ENCODE measurements at regions not wholly inside any gene's neighbourhood (a gene's known extent, or its start where the extent isn't known, plus 50 kb on each side); places are given as distances from the start of the nearest gene placed in this dataset.

- H3K27ac Mint-ChIP-seq: no peak overlapping the region
- no peaks in the 10 kb centered on the region for H3K4me1 Mint-ChIP-seq
- H3K4me3 Mint-ChIP-seq: no peak overlapping the region
- ATAC-seq (ENCODE audit: low read depth in 2 of 2) (no peak), DNase-seq (no peak)
- no peaks in the 10 kb centered on the region for H3K9me3 Mint-ChIP-seq
- H3K27me3 Mint-ChIP-seq: peaks cover 0 to 6% (median 4%) of the 10 kb centered on the region in 3 donors
- H3K36me3 Mint-ChIP-seq: no peaks in the 10 kb centered on the region
These were observed 150.8 kb upstream of the ERG start for GRCh38 chr21:38649120-38649519.

- no peaks in the 10 kb centered on the region for H3K9me3 Mint-ChIP-seq
- H3K27me3 Mint-ChIP-seq: peaks cover 8 to 11% (median 10%) of the 10 kb centered on the region in 3 donors
- no peak overlapping the region for H3K4me3 Mint-ChIP-seq
- ATAC-seq (ENCODE audit: low read depth in 2 of 2): no peak
- DNase-seq: no peak
- H3K27ac Mint-ChIP-seq: peak overlapping the region in 1 of 6 donors; percentile 4
- no peaks in the 10 kb centered on the region for H3K4me1 Mint-ChIP-seq
- H3K36me3 Mint-ChIP-seq: no peaks in the 10 kb centered on the region
These were observed 153.3 kb upstream of the ERG start for GRCh38 chr21:38651570-38651969.

GRCh38 chr21:38652396-38652795, 153.3 kb upstream of the ETS2 start:
- H3K27ac Mint-ChIP-seq: no peak overlapping the region
- H3K36me3 Mint-ChIP-seq: no peaks in the 10 kb centered on the region
- DNase-seq (no peak), ATAC-seq (ENCODE audit: low read depth in 2 of 2) (no peak)
- peaks cover 10 to 19% (median 12%) of the 10 kb centered on the region in 3 donors for H3K27me3 Mint-ChIP-seq
- no peaks in the 10 kb centered on the region for H3K4me1 Mint-ChIP-seq
- H3K9me3 Mint-ChIP-seq: no peaks in the 10 kb centered on the region
- no peak overlapping the region for H3K4me3 Mint-ChIP-seq

GRCh38 chr21:38654580-38654979, 151.1 kb upstream of the ETS2 start:
- ATAC-seq (ENCODE audit: low read depth in 2 of 2): no peak
- Mint-ChIP-seq H3K27ac (no peak overlapping the region), H3K27me3 (peaks cover 23 to 26% (median 25%) of the 10 kb centered on the region in 3 donors)

GRCh38 chr21:38658511-38658910, 147.2 kb upstream of the ETS2 start:
- peaks cover 48 to 56% (median 54%) of the 10 kb centered on the region in 3 donors for H3K27me3 Mint-ChIP-seq

More at GRCh38 chr21:38654580-38654979, 151.1 kb upstream of the ETS2 start:
- H3K4me1 Mint-ChIP-seq: peaks cover 0 to 4% (median under 1%) of the 10 kb centered on the region in 3 donors
- H3K36me3 Mint-ChIP-seq: no peaks in the 10 kb centered on the region
- peaks cover 0 to 3% (median 0%) of the 10 kb centered on the region in 7 donors for H3K9me3 Mint-ChIP-seq
- no peak for DNase-seq
- H3K4me3 Mint-ChIP-seq: no peak overlapping the region

GRCh38 chr21:38659936-38660332, 145.8 kb upstream of the ETS2 start:
- Mint-ChIP-seq H3K9me3 (peaks cover 0 to 3% (median 0%) of the 10 kb centered on the region in 7 donors), H3K36me3 (no peaks in the 10 kb centered on the region), H3K27ac (no peak overlapping the region), H3K4me1 (peaks cover 11 to 18% (median 14%) of the 10 kb centered on the region in 3 donors), H3K4me3 (peak overlapping the region; percentile 42 to 83 (median 75)), H3K27me3 (peaks cover 48 to 65% (median 63%) of the 10 kb centered on the region in 3 donors)
- DNase-seq (no peak), ATAC-seq (ENCODE audit: low read depth in 2 of 2) (no peak)

More at GRCh38 chr21:38658511-38658910, 147.2 kb upstream of the ETS2 start:
- Mint-ChIP-seq H3K36me3 (no peaks in the 10 kb centered on the region), H3K4me3 (no peak overlapping the region), H3K9me3 (peaks cover 0 to 3% (median 0%) of the 10 kb centered on the region in 7 donors), H3K27ac (no peak overlapping the region), H3K4me1 (peaks cover 11 to 18% (median 14%) of the 10 kb centered on the region in 3 donors)
- no peak for ATAC-seq (ENCODE audit: low read depth in 2 of 2)
- no peak for DNase-seq

GRCh38 chr21:38660333-38661196, 145.2 kb upstream of the ETS2 start:
- H3K27me3 Mint-ChIP-seq: peaks cover 48 to 65% (median 64%) of the 10 kb centered on the region in 3 donors
- H3K36me3 Mint-ChIP-seq: no peaks in the 10 kb centered on the region
- peak overlapping the region; percentile 63 to 91 (median 76) for H3K4me3 Mint-ChIP-seq
- DNase-seq (no peak), ATAC-seq (ENCODE audit: low read depth in 2 of 2) (peak in 1 of 2 donors; percentile 13)
- H3K9me3 Mint-ChIP-seq: peaks cover 0 to 3% (median 0%) of the 10 kb centered on the region in 7 donors
- H3K27ac Mint-ChIP-seq: no peak overlapping the region
- peaks cover 11 to 18% (median 14%) of the 10 kb centered on the region in 3 donors for H3K4me1 Mint-ChIP-seq

GRCh38 chr21:38661197-38661871, 144.4 kb upstream of the ETS2 start:
- Mint-ChIP-seq H3K27me3 (peaks cover 47 to 68% (median 62%) of the 10 kb centered on the region in 3 donors), H3K27ac (peak overlapping the region in 1 of 6 donors; percentile 86), H3K9me3 (peaks cover 0 to 3% (median 0%) of the 10 kb centered on the region in 7 donors), H3K36me3 (no peaks in the 10 kb centered on the region), H3K4me3 (peak overlapping the region; percentile 48 to 91 (median 76)), H3K4me1 (peaks cover 11 to 18% (median 14%) of the 10 kb centered on the region in 3 donors)
- no peak for DNase-seq
- ATAC-seq (ENCODE audit: low read depth in 2 of 2): no peak

GRCh38 chr21:38661889-38662568, 143.7 kb upstream of the ETS2 start:
- Mint-ChIP-seq H3K27ac (peak overlapping the region in 1 of 6 donors; percentile 81), H3K4me1 (peaks cover 11 to 18% (median 14%) of the 10 kb centered on the region in 3 donors), H3K36me3 (no peaks in the 10 kb centered on the region), H3K9me3 (peaks cover 0 to 3% (median 0%) of the 10 kb centered on the region in 7 donors), H3K4me3 (peak overlapping the region; percentile 48 to 91 (median 76)), H3K27me3 (peaks cover 40 to 68% (median 55%) of the 10 kb centered on the region in 3 donors)
- ATAC-seq (ENCODE audit: low read depth in 2 of 2) (no peak), DNase-seq (no peak)

- Mint-ChIP-seq H3K27me3 (peaks cover 30 to 67% (median 51%) of the 10 kb centered on the region in 3 donors), H3K27ac (no peak overlapping the region), H3K36me3 (no peaks in the 10 kb centered on the region), H3K4me1 (peaks cover 11 to 18% (median 14%) of the 10 kb centered on the region in 3 donors), H3K9me3 (no peaks in the 10 kb centered on the region), H3K4me3 (no peak overlapping the region)
- ATAC-seq (ENCODE audit: low read depth in 2 of 2) (no peak), DNase-seq (no peak)
These were observed 142.4 kb upstream of the ETS2 start for GRCh38 chr21:38663282-38663681.

- Mint-ChIP-seq H3K27me3 (peaks cover 27 to 64% (median 50%) of the 10 kb centered on the region in 3 donors), H3K4me1 (peaks cover 11 to 16% (median 14%) of the 10 kb centered on the region in 3 donors), H3K4me3 (no peak overlapping the region), H3K27ac (no peak overlapping the region), H3K36me3 (no peaks in the 10 kb centered on the region), H3K9me3 (no peaks in the 10 kb centered on the region)
- DNase-seq (no peak), ATAC-seq (ENCODE audit: low read depth in 2 of 2) (no peak)
These were observed 141.4 kb upstream of the ETS2 start for GRCh38 chr21:38664315-38664714.

- no peaks in the 10 kb centered on the region for H3K36me3 Mint-ChIP-seq
- H3K9me3 Mint-ChIP-seq: no peaks in the 10 kb centered on the region
- no peak overlapping the region for H3K27ac Mint-ChIP-seq
- H3K4me3 Mint-ChIP-seq: no peak overlapping the region
- H3K4me1 Mint-ChIP-seq: peaks cover 11 to 12% (median 12%) of the 10 kb centered on the region in 3 donors
- H3K27me3 Mint-ChIP-seq: peaks cover 22 to 59% (median 45%) of the 10 kb centered on the region in 3 donors
- no peak for DNase-seq
- no peak for ATAC-seq (ENCODE audit: low read depth in 2 of 2)
These were observed 140.9 kb upstream of the ETS2 start for GRCh38 chr21:38664841-38665240.

- Mint-ChIP-seq H3K27me3 (peaks cover 11 to 40% (median 29%) of the 10 kb centered on the region in 3 donors), H3K27ac (peak overlapping the region in 1 of 6 donors; percentile 3), H3K36me3 (no peaks in the 10 kb centered on the region), H3K4me3 (peak overlapping the region in 1 of 8 donors; percentile 21), H3K4me1 (no peaks in the 10 kb centered on the region), H3K9me3 (no peaks in the 10 kb centered on the region)
- DNase-seq (no peak), ATAC-seq (ENCODE audit: low read depth in 2 of 2) (no peak)
These were observed 138.3 kb upstream of the ETS2 start for GRCh38 chr21:38667291-38667870.

Data from naive B cell (primary cell).